NCI-H1417 treated with DMSO at 0.1 percent for 48 hours (cell line): ENCODE measurements at regions not wholly inside any gene's neighbourhood (a gene's known extent, or its start where the extent isn't known, plus 50 kb on each side); places are given as distances from the start of the nearest gene placed in this dataset.

Experiments used
- DNase-seq: peaks from one replicate; lab custom pipeline; 2025; lab: John Stamatoyannopoulos, UW

DNA sequence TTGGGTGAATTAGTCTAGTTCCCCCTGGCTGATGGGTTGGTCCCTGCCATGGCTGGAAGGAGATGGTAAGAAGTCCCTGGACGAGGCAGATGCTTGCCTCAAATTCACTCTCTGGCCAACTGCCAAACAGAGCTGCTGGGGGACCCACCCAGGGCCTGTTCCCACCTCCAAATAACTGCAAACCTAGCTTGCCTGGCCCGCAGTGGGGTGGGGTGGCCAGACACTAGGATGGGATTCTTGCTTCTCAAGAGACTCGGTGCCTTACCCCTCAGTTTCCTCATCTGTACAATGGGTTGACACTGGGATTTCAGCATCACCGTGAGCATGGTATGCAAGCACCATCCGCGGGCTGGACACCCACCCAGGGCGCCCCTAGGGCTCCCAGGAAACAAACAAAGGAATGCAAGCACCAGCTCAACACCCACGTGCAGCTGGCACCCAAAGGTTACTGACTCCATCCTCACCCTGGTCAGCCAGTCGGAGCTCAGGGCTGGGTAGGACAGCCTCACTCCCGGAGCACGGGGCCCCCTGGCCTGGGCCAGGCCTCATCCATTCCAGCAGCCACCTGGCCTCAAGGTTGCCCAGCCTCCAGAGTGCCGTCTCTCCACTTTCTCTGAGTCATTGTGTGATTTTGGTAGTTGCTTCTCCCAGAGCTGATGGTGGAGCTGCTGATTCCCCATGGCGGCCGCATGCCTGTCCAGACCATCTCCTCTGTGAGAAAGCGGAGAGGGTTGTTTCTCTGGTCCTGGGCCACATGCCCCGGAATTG, 205.2 kb upstream of the RTL1 start:
- no peak for DNase-seq

DNA sequence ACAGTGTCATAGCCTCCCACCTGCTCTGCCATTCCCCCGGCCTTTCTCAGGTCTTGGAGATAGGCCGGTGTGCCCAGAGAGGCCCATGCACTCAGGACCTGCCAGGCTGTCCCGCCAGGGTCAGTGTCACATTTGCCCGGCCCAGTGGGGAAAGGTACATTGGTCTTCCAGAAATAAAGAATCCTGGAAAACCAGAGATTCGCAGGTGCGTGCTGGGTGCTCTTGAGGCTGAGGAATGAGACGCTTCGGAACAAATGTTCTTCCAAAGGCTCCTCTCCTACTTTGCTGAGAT, 205.8 kb upstream of the RTL1 start:
- DNase-seq: no peak

DNA sequence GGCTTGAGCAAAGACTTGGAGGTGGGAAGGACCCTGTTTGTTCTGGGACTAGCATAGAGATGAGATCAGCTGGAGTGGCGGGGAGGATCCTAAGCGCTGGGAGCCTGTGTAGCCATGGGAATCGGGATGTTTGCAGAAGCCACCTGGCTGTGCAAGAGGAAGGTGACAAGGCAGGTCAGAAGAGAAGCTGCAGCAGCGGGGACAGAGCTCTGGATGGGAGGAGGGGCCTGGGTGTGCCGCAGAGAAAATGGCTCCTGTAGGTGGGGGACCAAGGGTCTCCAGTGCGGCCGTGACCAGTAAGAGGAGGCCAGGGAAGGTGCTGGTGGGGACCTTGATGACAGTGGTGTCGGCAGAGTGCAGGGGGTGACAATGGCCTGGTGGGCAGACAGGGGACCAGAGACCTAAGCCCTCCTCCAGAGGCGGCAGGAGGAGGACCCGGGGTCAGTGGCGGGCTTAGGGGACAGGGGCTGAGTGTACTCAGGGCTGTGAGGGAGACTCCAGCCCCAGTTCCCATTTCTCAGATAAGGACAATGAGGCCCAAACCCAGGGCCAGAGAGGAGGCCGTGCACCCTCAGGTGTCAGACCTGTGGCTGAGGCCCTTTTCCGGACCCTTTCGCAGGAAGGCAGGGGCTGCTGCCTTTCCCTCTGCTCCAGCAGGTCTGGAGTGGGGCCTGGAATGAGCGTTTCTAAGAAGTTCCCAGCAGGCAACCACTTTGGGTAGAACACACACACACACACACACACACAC, 206.6 kb upstream of the RTL1 start:
- peak; percentile 24 for DNase-seq

DNA sequence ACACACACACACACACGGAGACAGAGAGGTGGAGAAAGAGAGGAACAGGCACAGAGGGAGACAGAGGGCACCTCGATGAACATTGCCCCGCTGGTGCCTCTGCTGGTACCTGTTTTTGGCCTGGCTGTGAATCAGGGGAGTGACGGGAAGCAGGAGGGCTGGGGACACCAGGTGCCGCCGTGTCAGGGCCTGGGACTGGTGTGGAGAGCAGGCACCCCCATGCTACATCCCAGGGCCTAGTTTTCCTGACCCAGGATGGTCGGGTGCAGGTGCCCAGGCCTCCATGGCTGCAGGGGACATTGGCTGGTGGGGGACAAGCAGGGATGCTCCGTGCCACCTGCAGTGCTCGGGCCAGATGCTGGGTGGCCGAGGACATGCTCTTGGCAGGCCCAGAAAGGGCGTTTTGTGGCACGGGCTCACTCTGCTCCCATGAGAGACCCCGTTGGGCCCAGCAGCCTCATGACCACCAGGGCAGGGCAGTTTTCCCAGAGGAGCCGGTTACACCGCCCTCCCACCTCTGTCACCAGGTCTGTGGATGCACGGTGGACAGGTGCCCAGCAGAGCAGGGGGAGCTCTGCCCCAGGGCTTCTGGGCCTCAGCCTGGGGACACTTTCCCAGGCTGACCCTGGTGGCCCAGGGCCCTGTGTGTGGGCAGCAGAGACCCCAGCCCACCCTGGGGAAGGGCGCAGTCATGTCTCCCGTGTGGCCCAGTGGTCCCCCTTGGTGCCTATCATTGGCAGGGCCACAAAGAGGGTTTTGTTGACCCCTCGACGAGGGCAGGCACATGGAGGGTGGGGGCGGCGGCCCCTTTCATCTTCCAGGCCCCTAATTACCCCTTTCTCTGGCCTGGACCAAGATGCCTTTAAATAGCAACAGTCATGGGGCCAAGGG, 207.5 kb upstream of the RTL1 start:
- no peak for DNase-seq

DNA sequence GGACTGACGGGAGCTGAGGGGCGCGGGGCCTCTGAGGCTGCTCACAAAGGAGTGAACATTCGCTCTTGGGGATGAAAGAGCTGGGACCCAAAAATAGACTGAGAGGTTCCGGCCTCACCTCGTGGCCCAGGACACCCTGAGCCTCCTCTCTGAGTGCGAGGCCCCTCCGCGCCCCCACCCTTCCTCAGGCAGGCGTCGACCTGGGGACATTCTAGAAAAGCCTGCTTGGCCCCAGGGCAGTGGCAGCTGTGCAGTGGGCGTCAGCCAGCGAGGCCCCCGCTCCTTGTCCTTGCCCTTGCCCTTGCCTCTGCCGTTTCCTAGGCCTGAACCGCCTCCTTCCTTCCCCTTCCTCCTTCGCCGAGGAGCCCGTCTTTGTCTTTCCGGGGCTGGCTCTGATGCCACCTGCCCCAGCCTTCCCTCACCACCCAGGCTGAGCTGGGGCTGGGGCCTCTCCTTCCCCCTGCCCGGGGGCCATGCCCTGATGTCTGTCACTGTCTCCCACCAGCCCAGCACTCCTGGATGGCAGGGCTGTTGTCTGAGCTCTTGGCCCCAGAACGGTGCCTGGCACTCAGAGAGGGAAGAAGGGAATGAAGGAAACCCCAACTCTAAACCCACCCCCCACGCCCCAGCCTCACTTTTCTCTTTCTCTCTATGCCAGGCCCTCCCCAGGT, 208.2 kb upstream of the RTL1 start:
- no peak for DNase-seq

DNA sequence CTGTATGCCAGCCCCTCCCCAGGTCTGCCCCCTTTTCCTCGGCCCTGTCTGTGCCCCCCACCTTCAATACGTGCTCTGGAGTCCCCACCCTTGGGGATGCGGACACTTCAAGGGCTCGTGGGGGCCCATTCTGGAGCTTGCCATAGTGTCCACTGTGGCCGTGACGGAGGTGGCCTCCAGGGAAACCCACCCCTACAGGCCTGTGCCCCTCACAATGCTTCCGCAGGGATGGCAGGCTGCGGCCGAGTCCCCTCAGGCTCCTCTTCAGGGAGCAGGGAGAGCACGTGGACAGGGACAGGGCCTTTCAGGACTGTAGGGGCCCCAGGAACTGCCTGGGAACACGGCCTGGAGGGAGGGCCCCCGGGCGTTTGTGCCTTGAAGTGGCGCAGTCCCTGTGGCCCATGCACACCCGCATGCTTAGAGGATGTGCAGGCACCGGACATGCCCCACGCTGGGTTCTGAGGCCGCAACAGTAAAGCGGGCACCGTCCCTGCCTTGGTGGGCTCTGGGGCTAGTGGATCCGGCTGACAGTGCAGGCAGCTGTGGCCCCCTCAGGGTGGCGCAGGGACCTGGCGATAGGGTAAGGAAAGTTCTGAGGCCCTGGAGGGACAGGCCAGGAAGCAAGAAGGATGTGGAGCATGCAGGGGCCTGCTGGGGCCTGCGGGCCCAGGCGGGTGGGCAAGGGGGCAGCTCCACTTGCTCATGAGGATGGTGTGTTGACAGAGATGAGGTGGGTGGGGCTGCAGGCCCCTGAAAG, 209.0 kb upstream of the RTL1 start:
- DNase-seq: no peak

DNA sequence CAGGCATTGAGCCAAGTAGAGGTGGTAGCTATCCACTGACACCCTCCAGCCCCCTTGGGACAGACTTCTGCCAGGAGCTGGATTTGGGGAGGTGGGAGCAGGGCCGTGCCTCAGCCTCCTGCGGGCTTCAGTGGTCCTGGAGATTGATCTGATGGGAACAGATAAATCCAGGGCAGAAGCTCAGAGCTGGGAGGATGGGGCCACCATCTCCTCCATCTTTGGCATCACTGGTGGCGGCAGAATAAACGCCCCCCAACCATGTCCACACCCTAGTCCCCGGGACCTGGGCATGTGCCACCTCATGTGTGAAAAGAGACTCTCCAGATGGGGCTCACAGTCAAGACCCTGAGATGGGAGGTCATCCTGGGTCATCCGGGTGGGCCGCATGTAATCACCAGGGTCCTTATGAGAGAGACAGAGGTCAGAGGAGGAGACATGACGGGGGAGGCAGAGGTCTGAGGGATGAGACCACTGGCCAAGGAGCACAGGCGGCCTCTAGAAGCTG, 209.6 kb upstream of the RTL1 start:
- DNase-seq: no peak

DNA sequence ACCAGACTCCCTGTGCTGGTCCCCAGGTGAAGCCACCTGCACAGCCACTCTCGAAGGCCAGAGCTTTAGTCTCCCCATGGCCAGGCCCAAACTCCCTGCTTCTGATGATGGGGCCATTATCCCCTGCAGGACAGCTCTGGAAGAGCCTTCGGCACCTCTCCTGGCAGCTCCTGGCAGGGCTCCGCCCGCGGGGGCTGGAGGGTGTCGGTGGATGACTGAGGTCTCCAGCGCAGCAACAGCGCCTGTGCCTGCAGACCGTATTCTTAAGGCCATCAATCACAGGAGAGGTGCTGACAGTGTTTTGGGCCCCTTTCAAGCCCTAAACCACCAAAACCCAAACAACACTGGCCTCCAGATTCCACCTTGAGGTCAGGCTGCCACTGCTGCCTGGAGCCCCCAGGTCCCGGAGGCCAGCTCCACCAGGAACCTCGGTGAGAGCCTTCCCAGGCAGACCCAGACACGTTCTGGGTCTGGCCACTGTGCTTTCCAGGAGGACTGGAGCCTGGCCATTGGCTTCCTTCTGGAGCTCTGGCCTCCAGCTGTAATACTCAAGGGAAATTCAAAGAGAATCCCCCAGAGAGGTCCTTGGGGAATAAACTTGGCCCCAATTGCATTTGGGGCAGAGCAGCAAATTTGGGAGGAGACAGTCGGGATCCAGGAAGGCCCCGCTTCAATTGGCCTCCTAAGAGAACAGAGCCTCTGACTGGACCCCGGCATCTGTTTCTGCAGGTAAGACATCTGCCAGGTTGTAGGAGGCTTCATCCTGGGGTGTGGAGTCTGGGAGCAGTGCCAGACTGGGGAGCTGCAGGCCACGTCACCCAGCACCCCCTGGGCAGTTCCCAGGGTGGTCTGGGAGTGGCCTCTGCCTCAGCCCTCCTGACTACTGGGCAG, 210.6 kb upstream of the RTL1 start:
- no peak for DNase-seq

DNA sequence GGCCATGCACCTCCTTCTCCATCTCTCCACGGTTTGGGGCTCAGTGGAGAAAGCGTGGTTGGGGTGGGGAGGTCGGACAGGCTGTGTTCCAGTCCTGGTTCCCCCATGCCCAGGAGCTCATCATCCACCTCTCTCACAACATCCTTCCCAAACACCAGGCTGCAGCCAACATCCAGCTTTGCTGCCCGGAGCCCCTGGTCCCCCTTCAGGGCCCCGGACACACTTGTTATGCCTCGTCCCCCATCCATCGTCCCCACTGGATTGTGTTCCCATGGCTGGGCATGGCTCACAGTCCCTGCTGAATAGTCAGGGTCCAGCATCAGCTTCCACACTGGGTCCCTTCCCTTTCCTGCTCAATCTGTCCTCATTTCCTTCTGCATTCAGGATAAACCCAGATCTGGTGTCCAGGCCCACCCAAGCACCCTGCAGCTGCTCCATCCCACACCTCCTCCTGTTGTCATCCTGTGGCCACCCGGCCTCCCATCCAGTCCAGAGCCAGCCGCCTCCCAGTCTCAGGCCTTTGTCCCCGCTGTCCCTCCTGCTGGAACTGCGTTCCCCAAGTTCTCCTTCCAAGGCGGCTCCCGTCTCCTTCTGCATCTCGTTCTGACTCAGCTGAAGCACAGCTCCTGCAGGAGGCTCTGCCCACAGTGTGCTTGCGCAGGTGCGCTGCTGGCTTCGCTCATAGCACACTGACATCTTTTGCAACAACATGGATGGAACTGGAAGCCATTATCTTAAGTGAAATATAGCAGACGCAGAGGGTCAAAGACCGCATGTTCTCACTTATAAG, 211.4 kb upstream of the RTL1 start:
- no peak for DNase-seq

DNA sequence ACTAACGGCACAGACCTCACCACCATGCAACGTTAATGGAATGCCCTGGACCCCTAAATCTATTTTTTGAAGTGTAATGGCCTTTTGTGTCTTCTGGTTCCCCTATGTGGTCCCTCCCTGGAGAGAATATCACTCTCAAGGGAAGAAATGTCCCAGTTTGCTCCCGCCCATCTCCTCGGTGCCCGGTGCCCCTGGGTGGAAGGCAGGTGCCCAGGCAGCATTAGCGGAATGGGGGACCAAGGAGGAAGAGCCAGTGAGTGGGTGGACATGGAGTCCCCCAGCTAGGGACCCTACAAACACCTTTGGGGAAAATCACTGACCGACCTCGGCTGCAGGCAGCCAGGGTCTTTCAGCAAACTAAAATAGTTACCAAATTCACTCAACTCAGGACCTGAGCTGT, 212.1 kb upstream of the RTL1 start:
- DNase-seq: no peak

DNA sequence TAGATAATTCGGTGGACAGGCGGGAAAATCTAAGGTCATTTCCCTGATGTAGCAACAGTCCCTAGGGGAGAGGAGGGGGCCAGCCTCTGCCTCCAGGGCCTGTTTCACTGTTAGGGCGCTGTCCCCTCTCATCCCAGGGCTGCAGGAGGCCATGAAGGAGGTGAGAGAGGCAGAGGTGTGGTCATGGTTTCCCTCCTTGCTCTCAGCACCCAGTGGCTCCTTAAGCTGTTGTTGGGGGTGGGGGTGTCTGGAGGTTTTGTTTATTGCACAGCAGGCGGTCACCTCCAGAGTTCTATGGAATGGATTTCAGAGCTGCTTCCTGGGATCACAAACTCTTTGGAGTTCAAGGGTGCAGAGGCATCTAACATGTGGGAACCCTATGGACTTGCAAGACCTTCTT, 212.5 kb upstream of the RTL1 start:
- no peak for DNase-seq

DNA sequence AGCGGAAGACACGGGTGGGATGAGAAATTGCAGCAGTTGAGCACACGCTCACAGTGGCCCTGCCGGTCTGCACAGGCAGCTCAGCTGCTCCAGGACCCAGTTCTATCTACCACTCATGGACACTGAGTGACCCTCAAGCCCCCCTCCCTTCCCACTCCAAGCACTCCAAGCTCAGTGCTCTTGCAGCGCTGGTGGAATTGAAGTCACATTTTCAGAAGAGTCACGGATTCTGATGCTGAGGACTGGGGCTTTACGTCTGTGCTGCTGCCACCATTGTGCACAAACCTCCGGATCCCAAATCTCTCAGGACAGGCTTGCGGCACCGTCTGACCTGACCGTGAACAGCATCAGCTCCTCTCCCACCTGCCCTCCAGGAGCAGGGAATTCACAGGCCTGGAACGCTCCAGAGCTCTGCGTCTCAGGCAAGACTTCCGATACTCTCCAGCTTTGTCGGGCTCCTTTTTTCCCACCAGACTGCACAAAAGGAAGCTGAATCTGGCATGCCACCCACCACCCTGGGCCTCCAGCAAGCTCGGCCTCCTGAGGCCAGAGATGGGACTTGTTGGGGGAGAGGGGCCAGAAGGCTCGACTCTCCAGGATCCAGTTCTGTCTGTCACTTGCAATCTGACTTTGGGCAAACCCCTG, 213.1 kb upstream of the RTL1 start:
- no peak for DNase-seq

DNA sequence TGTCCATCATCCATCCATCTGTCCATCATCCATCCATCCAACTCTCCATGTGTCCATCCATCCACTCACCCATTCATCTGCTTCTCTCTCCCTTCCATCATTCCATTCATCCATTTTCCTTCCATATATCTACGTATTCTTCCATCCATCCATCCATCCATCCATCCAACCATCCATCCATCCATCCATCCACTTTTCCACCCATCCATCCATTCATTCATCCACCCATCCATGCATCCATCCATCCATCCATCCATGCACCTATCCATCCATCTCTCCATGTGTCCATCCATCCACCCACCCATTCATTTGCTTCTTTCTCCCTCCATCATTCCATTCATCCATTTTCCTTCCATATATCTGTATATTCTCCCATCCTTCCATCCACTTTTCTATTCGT, 214.0 kb upstream of the RTL1 start:
- no peak for DNase-seq

DNA sequence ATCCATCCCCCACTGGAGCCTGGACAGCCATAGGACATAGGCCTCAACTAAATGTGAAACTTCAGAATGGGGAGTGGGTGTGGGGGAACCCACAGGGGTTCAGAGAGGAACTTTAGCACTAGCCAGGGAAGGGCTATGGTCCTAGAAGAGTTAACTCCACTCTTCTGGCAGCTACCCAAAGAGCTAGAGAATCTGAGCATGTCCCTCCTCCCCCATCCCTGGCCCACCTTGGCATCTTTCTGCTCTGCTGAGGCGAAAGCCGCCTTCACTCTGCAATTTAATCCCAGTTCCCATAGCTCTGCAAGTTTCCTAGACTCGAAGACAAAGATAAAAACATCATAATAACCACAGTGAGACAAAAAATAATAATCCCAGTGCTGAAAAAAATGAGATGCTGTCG, 214.7 kb upstream of the RTL1 start:
- DNase-seq: no peak

DNA sequence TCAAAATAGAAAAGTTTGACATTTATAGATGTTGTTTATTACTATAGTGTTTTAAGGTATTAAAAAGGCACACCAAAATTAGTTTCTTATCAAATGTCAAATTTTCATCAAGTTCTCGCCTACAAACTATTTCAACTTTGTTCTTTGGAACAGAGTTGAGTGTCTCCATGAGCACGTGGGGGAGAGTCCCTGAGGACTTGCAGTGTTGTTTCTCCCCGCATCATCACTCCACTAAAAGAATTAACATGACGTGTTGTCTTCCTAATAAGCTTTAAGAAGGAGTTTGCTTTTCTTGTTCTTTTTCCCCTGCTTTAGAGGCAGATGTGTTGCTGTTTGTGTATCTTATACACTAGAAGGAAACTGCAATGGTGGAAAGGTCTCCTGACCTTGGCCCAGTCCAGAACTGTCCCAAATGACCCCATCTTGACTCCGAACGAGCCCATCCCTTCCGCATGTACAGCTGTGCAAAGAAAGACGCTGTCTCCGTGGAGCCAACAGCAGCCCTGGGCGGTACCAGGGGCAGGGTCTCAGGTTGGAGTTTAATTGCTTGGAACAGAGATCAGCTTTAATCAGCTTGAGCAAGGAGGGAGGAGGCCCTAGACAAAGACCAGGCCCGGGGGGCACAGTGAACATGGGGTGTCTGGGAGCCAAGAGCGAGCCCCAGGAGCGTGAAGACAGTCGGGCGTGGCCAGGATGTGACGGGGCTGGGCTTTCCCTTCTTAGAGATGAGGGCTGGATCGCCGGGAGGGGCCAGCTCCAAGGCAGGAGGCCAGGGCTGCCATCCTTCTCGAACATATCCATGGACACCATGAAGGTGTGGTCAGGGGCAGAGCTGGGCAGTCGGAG, 215.4 kb upstream of the RTL1 start:
- DNase-seq: no peak

DNA sequence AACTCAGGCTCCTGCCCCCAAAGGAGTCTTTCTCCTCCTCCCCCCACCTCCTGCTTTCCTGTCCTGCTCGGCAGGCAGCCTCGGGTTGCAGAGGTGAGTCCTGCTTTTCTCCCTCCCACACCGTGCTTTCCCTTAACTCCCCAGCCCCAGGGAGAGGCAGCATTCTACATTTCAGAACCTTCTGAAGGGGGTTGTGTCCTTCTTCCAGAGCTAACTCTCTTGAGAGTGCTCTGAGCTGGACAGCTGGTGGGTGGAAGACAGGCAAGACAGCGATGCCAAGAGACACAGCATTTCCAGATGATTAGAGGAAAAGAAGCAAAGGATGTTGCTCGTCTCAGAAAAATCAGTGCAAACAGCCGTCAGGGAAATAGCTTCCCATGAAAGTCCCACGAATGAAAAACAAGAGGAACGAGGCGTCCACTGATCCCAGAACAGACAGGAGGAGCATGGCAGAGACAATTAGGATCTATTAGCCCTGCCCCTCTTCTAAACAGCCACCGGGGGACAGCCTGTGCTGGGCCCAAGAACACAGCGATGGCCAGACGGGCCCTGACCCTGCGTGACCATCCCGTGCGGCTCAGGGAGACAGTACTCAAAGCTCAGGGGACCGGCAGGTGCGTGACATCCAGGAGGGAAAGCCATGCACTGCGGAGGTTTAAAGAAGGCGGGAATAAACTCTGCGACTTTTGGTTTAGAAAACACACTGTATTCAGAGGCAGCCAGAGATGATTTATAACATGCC, 216.5 kb upstream of the RTL1 start:
- DNase-seq: no peak
